B cell (primary cell): ENCODE measurements at regions not wholly inside any gene's neighbourhood (a gene's known extent, or its start where the extent isn't known, plus 50 kb on each side); places are given as distances from the start of the nearest gene placed in this dataset.

Experiments used
- ATAC-seq: fragments of 200-7000 bp; cut with Tn5 transposase; one replicate; pipeline ENCODE4 v1.10.0; 2021; ENCODE audit warnings: low read depth, mild to moderate bottlenecking, moderate number of reproducible peaks, moderate library complexity
- CTCF ChIA-PET: fragments of 350-600 bp; sonication (Branson Sonifier 250); formaldehyde crosslinking; loops from one replicate; lab custom pipeline; 2021; ENCODE audit warnings: antibody characterized with exemption, inconsistent platforms; lab: Charles Lee
- POLR2A ChIA-PET: fragments of 350-600 bp; sonication (Branson Sonifier 250); formaldehyde crosslinking; loops from one replicate; lab custom pipeline; 2021; ENCODE audit warnings: antibody characterized with exemption; lab: Charles Lee
- DNase-seq: peaks from one replicate; pipeline ENCODE4 v3.0.0; 2013
- H2AFZ ChIP-seq: 2 replicates; pipeline ENCODE4 v1.6.1; 2012; ENCODE audit warnings: mild to moderate bottlenecking, low read depth, low read length; ENCODE audit not compliant: insufficient read depth, poor library complexity, severe bottlenecking
- H3K27ac ChIP-seq, 2 donors: 1 replicate in 1 of 2; 2 replicates in 1 of 2; pipeline ENCODE4 v1.5.1; 2012 to 2013; ENCODE audit warnings: low read length in 2 of 2, mild to moderate bottlenecking in 2 of 2, moderate library complexity in 1 of 2
- H3K27me3 ChIP-seq, 4 experiments: fragments of 200-600 bp in 1 of 4; sonication (generic) in 1 of 4; replicated peaks in 1 of 4; 1 replicate in 2 of 4; 2 replicates in 2 of 4; pipeline versions ENCODE4 v1.6.1 to v1.7.0; 2013 to 2016; ENCODE audit warnings: low read length in 3 of 4, mild to moderate bottlenecking in 2 of 4, mixed read lengths in 1 of 4, moderate library complexity in 1 of 4; ENCODE audit not compliant: insufficient read depth in 4 of 4, control insufficient read depth in 3 of 4; ENCODE audit errors: control extremely low read depth in 1 of 4
- H3K36me3 ChIP-seq, 2 experiments: replicated peaks in 1 of 2; 1 replicate in 1 of 2; 2 replicates in 1 of 2; pipeline versions ENCODE4 v1.6.1 to v1.7.1; 2013; ENCODE audit warnings: low read length in 1 of 2; ENCODE audit not compliant: insufficient read depth in 2 of 2, control insufficient read depth in 1 of 2; ENCODE audit errors: control extremely low read depth in 1 of 2, extremely low read depth in 1 of 2
- H3K4me1 ChIP-seq, 2 donors: fragments of 200-600 bp in 1 of 2; sonication (generic) in 1 of 2; 1 replicate in 1 of 2; 2 replicates in 1 of 2; pipeline versions ENCODE4 v1.5.1 to v1.6.1; 2013 to 2017; ENCODE audit warnings: low read length in 2 of 2; ENCODE audit not compliant: control insufficient read depth in 2 of 2, insufficient read depth in 2 of 2
- H3K4me2 ChIP-seq: replicated peaks from 2 replicates; pipeline ENCODE3; 2012; ENCODE audit warnings: mild to moderate bottlenecking, low read depth, low read length; ENCODE audit not compliant: poor library complexity, severe bottlenecking
- H3K4me3 ChIP-seq, 5 experiments: fragments of 200-600 bp in 1 of 5; sonication (generic) in 1 of 5; 1 replicate in 3 of 5; 2 replicates in 2 of 5; pipeline versions ENCODE4 v1.5.1 to v1.7.0; 2011 to 2016; ENCODE audit warnings: low read length in 4 of 5, mild to moderate bottlenecking in 4 of 5, low read depth in 2 of 5, control low read depth in 1 of 5, moderate library complexity in 1 of 5; ENCODE audit not compliant: insufficient read depth in 1 of 5; ENCODE audit errors: control extremely low read depth in 1 of 5, extremely low read depth in 1 of 5
- H3K79me2 ChIP-seq: fragments of 200-600 bp; sonication (generic); one replicate; pipeline ENCODE4 v1.6.0; 2016; ENCODE audit warnings: low read length; ENCODE audit not compliant: control insufficient read depth, insufficient read depth
- H3K9ac ChIP-seq: fragments of 200-600 bp; sonication (generic); 2 replicates; pipeline ENCODE4 v1.6.1; 2017; ENCODE audit warnings: mild to moderate bottlenecking, low read length, moderate library complexity
- H3K9me3 ChIP-seq, 3 donors: one replicate each; pipeline versions ENCODE4 v1.6.1 to v1.7.1; 2013; ENCODE audit warnings: low read length in 2 of 3; ENCODE audit not compliant: control insufficient read depth in 2 of 3, insufficient read depth in 1 of 3; ENCODE audit errors: control extremely low read depth in 1 of 3
- H4K20me1 ChIP-seq: 2 replicates; pipeline ENCODE4 v1.6.0; 2012; ENCODE audit warnings: mild to moderate bottlenecking, low read length; ENCODE audit not compliant: insufficient read depth, control insufficient read depth, poor library complexity, severe bottlenecking
- H3K27ac Mint-ChIP-seq: one replicate; pipeline ENCODE4 v1.8.0; 2021; ENCODE audit warnings: mixed read lengths
- H3K27me3 Mint-ChIP-seq: one replicate; pipeline ENCODE4 v1.8.0; 2021; ENCODE audit warnings: mixed read lengths
- H3K4me1 Mint-ChIP-seq: one replicate; pipeline ENCODE4 v1.8.0; 2021; ENCODE audit warnings: mixed read lengths
- H3K4me3 Mint-ChIP-seq: one replicate; pipeline ENCODE4 v1.8.0; 2021; ENCODE audit warnings: mixed read lengths
- H3K9me3 Mint-ChIP-seq: one replicate; pipeline ENCODE4 v1.8.0; 2022; ENCODE audit warnings: mixed read lengths; ENCODE audit not compliant: insufficient read depth
- CTCF ChIP-seq: fragments of 200-600 bp; IDR thresholded peaks from one replicate; pipeline ENCODE4 v1.8.0; 2022; ENCODE audit warnings: antibody characterized with exemption, mild to moderate bottlenecking
- EZH2 ChIP-seq: IDR thresholded peaks from 2 replicates; pipeline ENCODE4 v1.6.1; 2012; ENCODE audit warnings: borderline replicate concordance, low read depth, mild to moderate bottlenecking, moderate library complexity, low read length; ENCODE audit not compliant: insufficient read depth, poor library complexity, severe bottlenecking
- WGBS: methylation state at CpG from one replicate; pipeline ENCODE4 v1.1.5; 2013; ENCODE audit warnings: missing lambda C conversion rate; ENCODE audit not compliant: insufficient coverage; 5-methylcytosine and 5-hydroxymethylcytosine counted together
- intact Hi-C: fragments of 100-400 bp; cut with micrococcal nuclease; formaldehyde crosslinking; loops from one replicate; pipeline ENCODE4 v1.10.0; 2022

- ChIA-PET POLR2A (no interaction called here), CTCF (no interaction called here)
- Mint-ChIP-seq H3K27ac (no peak overlapping the region), H3K4me3 (no peak overlapping the region), H3K4me1 (peaks cover 25% of the 10 kb centered on the region), H3K27me3 (peaks cover 4% of the 10 kb centered on the region), H3K9me3 (no peaks in the 10 kb centered on the region)
- no peaks in the 10 kb centered on the region for H3K9me3 ChIP-seq
- no CpG with 5 or more reads among the region's 3 CpGs for WGBS
- no peak overlapping the region for H3K4me3 ChIP-seq
- no peak overlapping the region for H3K4me2 ChIP-seq
- TF ChIP-seq EZH2 (no peak), CTCF (no peak)
- no peak overlapping the region for H3K27ac ChIP-seq
- H3K79me2 ChIP-seq, result no peaks in the 10 kb centered on the region
- H4K20me1 ChIP-seq, result no peaks in the 10 kb centered on the region
- no peaks in the 10 kb centered on the region for H3K27me3 ChIP-seq
- intact Hi-C loops, result loop anchor here (10.0 kb wide), 1 partner anchor 1234 kb away; the partner anchor contains the start of gene USP9X
- H3K36me3 ChIP-seq, result no peaks in the 10 kb centered on the region
- H3K9ac ChIP-seq, result no peak overlapping the region
- ATAC-seq (no peak), DNase-seq (no peak)
- H2AFZ ChIP-seq, result no peak overlapping the region
- H3K4me1 ChIP-seq, result peaks cover 20% of the 10 kb centered on the region in 2 donors
Measured at GRCh38 chrX:39850630-39851152, 247.1 kb downstream of the BCOR start.

- 100% methylated on average over 1 of the region's 5 CpGs for WGBS
- H3K9ac ChIP-seq, result no peak overlapping the region
- no peak for ATAC-seq
- DNase-seq, result no peak
- POLR2A ChIA-PET, result no interaction called here
- intact Hi-C loops, result loop anchor here (10.0 kb wide), 1 partner anchor 1233 kb away; the partner anchor contains the start of gene USP9X
- H3K27ac ChIP-seq, result no peak overlapping the region
- no peak overlapping the region for H3K4me3 ChIP-seq
- TF ChIP-seq CTCF (no peak), EZH2 (no peak)
- no peaks in the 10 kb centered on the region for H3K79me2 ChIP-seq
- no peak overlapping the region for H3K4me2 ChIP-seq
- peaks cover 33% of the 10 kb centered on the region for H3K4me1 Mint-ChIP-seq
- peaks cover 22 to 25% of the 10 kb centered on the region in 2 donors for H3K4me1 ChIP-seq
- no peaks in the 10 kb centered on the region for H4K20me1 ChIP-seq
- no peaks in the 10 kb centered on the region for H3K36me3 ChIP-seq
- H3K27me3 ChIP-seq, result no peaks in the 10 kb centered on the region
- no peaks in the 10 kb centered on the region for H3K9me3 Mint-ChIP-seq
- H3K9me3 ChIP-seq, result no peaks in the 10 kb centered on the region
- no peak overlapping the region for H2AFZ ChIP-seq
- no peak overlapping the region for H3K4me3 Mint-ChIP-seq
- peaks cover 4% of the 10 kb centered on the region for H3K27me3 Mint-ChIP-seq
- CTCF ChIA-PET, result interaction anchor here (0.6 kb wide), 1 partner anchor 37 kb away, joined by 3 read pairs; no protein-coding TSS in a partner anchor
- H3K27ac Mint-ChIP-seq, result no peak overlapping the region
Measured at GRCh38 chrX:39851745-39852455, 245.9 kb downstream of the BCOR start.
